Activated CD4-positive, CD25-positive, alpha-beta regulatory T cell treated with anti-CD3 and anti-CD28 coated beads, Interleukin-2, amount 50 U/mL, for 24 hours (primary cell): ENCODE measurements at regions not wholly inside any gene's neighbourhood (a gene's known extent, or its start where the extent isn't known, plus 50 kb on each side); places are given as distances from the start of the nearest gene placed in this dataset.

Experiments used
- ATAC-seq, 2 donors: fragments of 150-1000 bp; cut with Tn5 transposase; one replicate each; pipeline ENCODE4 v1.10.0; 2021; ENCODE audit warnings: mild to moderate bottlenecking in 1 of 2, moderate library complexity in 1 of 2

- ATAC-seq, result no peak
These were observed 547.1 kb downstream of the CCDC171 start for GRCh38 chr9:16099732-16100536.

GRCh38 chr9:16100537-16101091, 547.8 kb downstream of the CCDC171 start:
- ATAC-seq, result no peak

DNA sequence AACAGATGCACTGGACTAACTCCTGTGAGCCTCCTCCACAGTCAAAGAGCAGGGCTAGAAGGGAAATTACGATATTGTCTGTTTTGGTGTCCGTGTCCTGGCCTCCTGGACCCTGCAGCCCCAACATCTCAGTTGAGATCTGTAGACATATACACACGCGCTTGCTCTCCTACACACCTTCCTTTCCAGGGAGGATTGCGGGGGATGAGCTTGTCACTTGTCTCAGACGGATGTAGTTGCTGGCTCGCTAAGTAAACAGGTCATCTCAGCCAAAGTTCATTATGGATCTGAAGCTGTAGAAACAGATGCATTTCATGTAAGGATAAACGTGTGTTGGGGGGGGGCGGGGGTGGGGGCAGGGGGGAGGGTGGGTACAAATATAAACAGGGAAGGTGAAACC, 549.3 kb downstream of the CCDC171 start:
- no peak for ATAC-seq

DNA sequence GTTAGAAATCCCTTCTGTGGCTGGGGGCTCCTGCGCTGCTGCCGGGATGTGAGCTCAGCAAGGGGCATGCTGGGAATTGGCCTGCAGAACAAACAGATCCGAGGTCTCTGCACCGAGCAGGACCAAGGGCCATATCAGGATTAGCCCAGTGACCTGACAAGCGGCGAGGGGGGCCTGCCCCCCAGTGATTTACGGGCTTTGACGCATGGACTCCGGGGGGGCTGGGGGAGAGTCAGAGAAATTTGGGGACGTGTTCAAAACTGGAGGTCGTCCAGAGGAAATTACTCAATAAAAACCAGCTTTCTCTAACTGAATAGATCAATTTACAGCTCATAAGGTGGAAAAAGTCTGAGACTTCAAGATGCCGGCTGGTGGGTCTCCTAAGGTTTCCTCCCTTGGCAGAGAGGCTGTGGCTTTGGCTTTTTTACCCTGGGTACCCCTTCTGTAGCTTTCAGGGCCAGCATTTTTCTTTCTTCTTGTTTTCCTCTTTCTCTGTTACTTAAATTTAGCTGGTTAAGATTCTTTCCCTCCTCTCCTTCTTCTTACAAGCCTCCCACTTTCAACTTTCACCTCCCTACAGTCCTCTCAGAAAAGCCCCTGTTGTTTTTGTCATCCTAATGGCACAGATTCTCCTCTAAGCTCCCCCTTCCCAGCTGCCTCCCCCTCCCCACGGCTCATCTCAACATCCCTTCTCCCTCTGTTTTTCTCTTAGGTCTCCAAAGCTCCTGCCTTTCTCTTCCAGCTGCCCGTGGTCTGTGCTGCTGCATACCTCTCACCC, 551.0 kb downstream of the CCDC171 start:
- ATAC-seq, result no peak

- ATAC-seq, result no peak
These were observed 552.6 kb downstream of the CCDC171 start for GRCh38 chr9:16105168-16106020.

DNA sequence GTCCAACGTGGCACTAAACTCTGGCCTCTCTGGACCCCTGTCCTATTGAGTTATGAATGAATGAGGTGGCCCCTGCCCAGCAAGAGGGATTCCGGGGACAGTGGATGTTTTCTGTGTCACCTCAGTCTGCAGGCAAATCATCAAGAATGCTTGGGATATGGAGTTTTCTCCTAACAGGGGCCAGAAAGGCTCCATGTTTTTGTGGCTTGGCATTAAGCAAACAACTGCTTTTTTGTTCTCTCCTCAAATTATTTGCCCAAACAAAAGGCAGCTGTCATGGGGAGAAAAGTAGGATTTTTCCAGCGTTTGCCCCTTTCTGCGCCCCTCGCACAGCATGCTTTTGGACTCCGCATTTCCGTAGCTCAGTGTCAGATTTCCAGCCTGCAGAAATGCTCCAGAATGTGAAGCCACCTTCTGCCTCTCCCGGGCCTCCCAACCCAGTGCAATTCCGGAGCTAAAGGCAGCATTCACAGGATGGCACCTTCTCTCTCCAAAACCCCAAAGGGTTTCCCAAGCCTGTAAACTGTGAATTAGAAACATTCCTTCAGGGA, 553.3 kb downstream of the CCDC171 start:
- no peak for ATAC-seq

DNA sequence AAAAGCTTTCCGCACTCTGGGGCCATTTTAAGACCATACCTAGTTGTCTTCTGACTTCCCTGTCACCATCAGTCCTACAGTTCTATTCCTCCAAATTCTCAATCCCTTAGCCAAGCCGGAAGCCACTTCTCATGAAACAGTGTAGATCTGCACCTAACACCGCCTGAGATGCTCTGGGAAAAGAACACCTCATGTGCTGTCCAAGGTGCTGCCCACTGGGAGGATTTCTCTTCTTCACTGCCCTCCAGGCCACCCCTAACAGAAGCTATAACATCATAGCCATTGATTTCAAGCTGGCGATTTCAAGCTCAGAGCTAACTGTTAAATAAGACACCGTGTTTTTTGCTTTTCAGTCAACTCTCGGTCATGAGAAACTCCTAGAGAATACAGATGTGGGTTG, 559.3 kb downstream of the CCDC171 start:
- no peak for ATAC-seq

DNA sequence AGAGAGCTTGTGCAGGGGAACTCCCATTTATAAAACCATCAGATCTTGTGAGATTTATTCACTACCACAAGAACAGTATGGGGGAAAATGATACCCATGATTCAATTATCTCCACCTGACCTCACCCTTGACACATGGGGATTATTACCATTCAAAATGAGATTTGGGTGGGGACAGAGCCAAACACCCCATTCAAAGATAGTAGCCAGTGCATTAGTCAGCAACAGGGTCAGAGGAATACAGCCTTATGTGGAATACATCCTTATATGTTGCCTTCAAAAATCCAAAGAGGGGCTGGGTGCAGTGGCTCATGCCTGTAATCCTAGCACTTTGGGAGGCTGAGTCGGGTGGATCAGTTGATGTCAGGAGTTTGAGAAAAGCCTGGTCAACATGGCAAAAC, 563.2 kb downstream of the CCDC171 start:
- ATAC-seq, result no peak

DNA sequence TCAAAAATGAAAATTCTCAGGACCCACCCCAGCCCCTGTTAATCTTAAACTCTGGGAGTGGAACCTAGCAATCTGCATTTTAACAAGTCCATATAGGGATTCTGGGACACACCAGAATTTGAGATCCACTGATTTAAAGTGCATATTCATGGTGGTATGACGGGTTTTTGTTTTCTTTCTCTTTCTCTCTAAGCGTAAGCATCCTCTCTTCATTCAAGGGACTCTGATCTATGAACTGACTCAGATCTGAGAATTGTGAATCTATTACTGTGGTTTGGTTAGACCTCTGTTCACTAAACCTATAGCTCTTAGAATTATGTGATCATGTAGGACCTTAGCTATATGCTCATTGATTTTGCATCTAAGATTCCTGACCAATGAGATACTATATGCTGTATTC, 565.2 kb downstream of the CCDC171 start:
- peak in 1 of 2 donors; percentile 33 for ATAC-seq

GRCh38 chr9:16119261-16120230, 566.7 kb downstream of the CCDC171 start:
- ATAC-seq, result no peak

DNA sequence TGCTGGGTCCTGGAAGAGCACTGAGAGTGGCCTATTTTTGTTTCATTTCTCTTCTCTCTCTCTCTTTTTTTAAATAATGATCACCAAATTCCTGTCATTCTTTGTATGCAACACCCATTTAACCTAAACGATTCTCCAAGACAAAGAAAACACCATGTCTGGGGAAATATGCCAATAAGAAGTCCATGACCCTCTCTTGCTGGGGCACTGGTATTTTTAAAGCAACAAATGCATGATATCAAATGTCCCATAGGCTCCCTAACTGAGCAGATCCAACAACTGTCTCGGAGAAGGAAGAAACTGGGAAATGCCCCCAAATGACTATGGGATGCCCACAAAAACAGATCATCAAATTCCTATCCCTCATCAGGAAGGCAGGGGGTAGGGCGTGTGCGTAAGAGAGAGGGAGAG, 567.4 kb downstream of the CCDC171 start:
- no peak for ATAC-seq

DNA sequence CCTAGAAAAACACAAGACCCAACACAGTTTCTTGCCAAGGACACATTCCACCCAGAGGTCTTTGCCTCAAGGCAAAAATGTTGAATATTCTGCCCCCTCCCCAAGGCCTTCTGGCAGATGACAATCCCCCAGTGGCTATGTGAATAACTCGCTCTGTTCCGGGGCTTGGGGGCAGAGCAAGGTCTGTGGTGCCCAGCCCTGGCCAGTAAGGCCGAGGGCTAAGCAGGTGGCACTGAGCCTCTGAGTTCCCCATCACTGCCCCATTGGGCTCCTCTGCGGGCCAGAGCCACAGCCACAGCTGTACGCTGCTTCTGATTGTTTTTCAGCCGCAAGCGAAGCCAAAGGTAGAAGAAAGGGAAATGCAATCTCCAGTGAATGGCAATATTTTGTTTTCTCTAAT, 567.9 kb downstream of the CCDC171 start:
- ATAC-seq, result no peak

GRCh38 chr9:16121168-16121567, 568.3 kb downstream of the CCDC171 start:
- no peak for ATAC-seq

GRCh38 chr9:16121601-16122286, 568.9 kb downstream of the CCDC171 start:
- no peak for ATAC-seq

- ATAC-seq, result no peak
These were observed 572.8 kb downstream of the CCDC171 start for GRCh38 chr9:16125629-16126028.

- peak in 1 of 2 donors; percentile 46 for ATAC-seq
These were observed 573.2 kb downstream of the CCDC171 start for GRCh38 chr9:16126042-16126441.

DNA sequence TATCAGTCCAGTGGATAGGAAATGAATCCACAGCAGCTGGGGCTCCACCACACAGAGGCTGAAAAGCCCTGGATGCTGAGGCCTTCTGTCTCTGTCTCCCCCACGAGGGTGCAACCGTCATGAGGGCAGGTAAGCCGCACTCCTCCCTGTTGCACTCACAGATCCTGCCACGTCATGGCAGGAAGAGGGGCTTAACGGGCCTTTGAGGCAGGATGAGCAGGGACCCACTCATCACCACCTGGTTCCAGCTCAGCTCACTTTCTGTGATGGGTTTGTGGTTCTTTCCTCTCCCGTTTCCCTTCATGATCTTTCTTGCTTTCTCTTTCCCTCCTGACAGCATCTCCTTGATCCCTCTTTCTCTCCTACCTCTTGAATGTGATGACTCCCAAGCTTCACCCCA, 575.2 kb downstream of the CCDC171 start:
- ATAC-seq, result no peak

- no peak for ATAC-seq
These were observed 578.4 kb downstream of the CCDC171 start for GRCh38 chr9:16131264-16131663.

- ATAC-seq, result no peak
These were observed 579.7 kb downstream of the CCDC171 start for GRCh38 chr9:16132513-16132912.

DNA sequence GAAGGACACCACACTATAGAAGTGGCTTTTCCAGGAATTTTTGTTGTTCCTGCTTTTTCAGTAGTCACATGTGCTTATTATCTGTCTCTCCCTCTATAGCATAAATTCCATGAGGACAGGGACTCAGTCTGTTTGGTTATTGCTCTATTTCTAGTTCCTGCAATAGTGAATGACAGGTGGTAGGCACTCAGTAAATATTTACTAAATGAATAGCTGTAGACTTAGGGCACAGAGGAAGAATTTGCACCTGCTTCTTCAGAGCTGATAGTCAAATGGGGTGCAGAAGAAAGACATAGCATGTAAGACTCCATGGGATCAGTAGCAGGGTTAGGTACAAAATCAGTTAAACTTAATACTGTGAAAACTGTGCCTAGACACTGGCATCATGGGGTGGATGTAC, 580.2 kb downstream of the CCDC171 start:
- ATAC-seq, result no peak
